Spinal cord (tissue), 9 donors: ENCODE measurements at regions not wholly inside any gene's neighbourhood (a gene's known extent, or its start where the extent isn't known, plus 50 kb on each side); places are given as distances from the start of the nearest gene placed in this dataset.
A peak's percentile ranks its signal among the peaks of the same experiment; 100 is the strongest.

Source experiments
- DNase-seq, 6 donors: peaks; one replicate each; pipeline versions ENCODE4 v3.0.0 to v3.0.0-alpha.2; 2013 to 2015; ENCODE audit warnings: low spot score in 6 of 6, low read depth in 4 of 6
- H3K27ac ChIP-seq: one replicate; pipeline ENCODE4 v1.5.1; 2013; ENCODE audit warnings: low read depth, low read length, control low read depth
- H3K27me3 ChIP-seq: one replicate; pipeline ENCODE4 v1.6.1; 2013; ENCODE audit warnings: low read length; ENCODE audit not compliant: control insufficient read depth, insufficient read depth
- H3K36me3 ChIP-seq: one replicate; pipeline ENCODE4 v1.6.1; 2013; ENCODE audit warnings: low read length; ENCODE audit not compliant: control insufficient read depth, insufficient read depth
- H3K4me1 ChIP-seq: one replicate; pipeline ENCODE4 v1.6.1; 2013; ENCODE audit warnings: low read length; ENCODE audit not compliant: control insufficient read depth, insufficient read depth
- H3K4me3 ChIP-seq: one replicate; pipeline ENCODE4 v1.5.1; 2013; ENCODE audit warnings: low read depth, low read length, control low read depth
- H3K9me3 ChIP-seq: one replicate; pipeline ENCODE4 v1.6.1; 2013; ENCODE audit warnings: low read length; ENCODE audit not compliant: control insufficient read depth, insufficient read depth
- WGBS: methylation state at CpG from one replicate; pipeline ENCODE4 v1.1.5; 2013; ENCODE audit warnings: missing lambda C conversion rate; ENCODE audit not compliant: insufficient coverage; 5-methylcytosine and 5-hydroxymethylcytosine counted together
- donor health status: healthy.

- Histone ChIP-seq H3K4me1 (peaks cover 3% of the 10 kb centered on the region), H3K36me3 (no peaks in the 10 kb centered on the region), H3K27me3 (no peaks in the 10 kb centered on the region), H3K9me3 (no peaks in the 10 kb centered on the region), H3K4me3 (no peak overlapping the region), H3K27ac (no peak overlapping the region)
- WGBS: 77% methylated on average over 31 of the region's 35 CpGs
- DNase-seq: no peak
Observed at GRCh38 chr7:415646-416525, 103.8 kb downstream of the PDGFA start.

GRCh38 chr7:416761-417624 lies 102.7 kb downstream of the PDGFA start:
- Histone ChIP-seq H3K4me1 (peaks cover 3% of the 10 kb centered on the region), H3K27me3 (no peaks in the 10 kb centered on the region), H3K27ac (no peak overlapping the region), H3K4me3 (no peak overlapping the region), H3K9me3 (no peaks in the 10 kb centered on the region), H3K36me3 (no peaks in the 10 kb centered on the region)
- 91% methylated on average over 25 of the region's 25 CpGs for WGBS
- DNase-seq: no peak

GRCh38 chr7:417625-417889 lies 102.1 kb downstream of the PDGFA start:
- WGBS: 97% methylated on average over 5 of the region's 5 CpGs
- peaks cover 3% of the 10 kb centered on the region for H3K4me1 ChIP-seq
- no peaks in the 10 kb centered on the region for H3K36me3 ChIP-seq
- H3K9me3 ChIP-seq: no peaks in the 10 kb centered on the region
- no peak overlapping the region for H3K27ac ChIP-seq
- H3K4me3 ChIP-seq: no peak overlapping the region
- no peak for DNase-seq
- no peaks in the 10 kb centered on the region for H3K27me3 ChIP-seq

GRCh38 chr7:417973-418601 lies 101.6 kb downstream of the PDGFA start:
- Histone ChIP-seq H3K27ac (no peak overlapping the region), H3K4me1 (peaks cover 3% of the 10 kb centered on the region), H3K4me3 (no peak overlapping the region), H3K36me3 (no peaks in the 10 kb centered on the region), H3K27me3 (no peaks in the 10 kb centered on the region), H3K9me3 (no peaks in the 10 kb centered on the region)
- DNase-seq: no peak
- WGBS: 93% methylated on average over 3 of the region's 7 CpGs

GRCh38 chr7:418636-419280 lies 100.9 kb downstream of the PDGFA start:
- peak in 1 of 6 donors; percentile 48 for DNase-seq

GRCh38 chr7:420142-421093 lies 99.2 kb downstream of the PDGFA start:
- H3K27ac ChIP-seq: no peak overlapping the region
- no peak for DNase-seq
- H3K9me3 ChIP-seq: no peaks in the 10 kb centered on the region
- peaks cover 2% of the 10 kb centered on the region for H3K36me3 ChIP-seq
- 71% methylated on average over 19 of the region's 20 CpGs for WGBS
- H3K4me1 ChIP-seq: peaks cover 18% of the 10 kb centered on the region
- no peak overlapping the region for H3K4me3 ChIP-seq
- no peaks in the 10 kb centered on the region for H3K27me3 ChIP-seq

More at GRCh38 chr7:418636-419280, 100.9 kb downstream of the PDGFA start:
- Histone ChIP-seq H3K4me1 (peaks cover 3% of the 10 kb centered on the region), H3K9me3 (no peaks in the 10 kb centered on the region), H3K36me3 (no peaks in the 10 kb centered on the region), H3K4me3 (no peak overlapping the region), H3K27ac (no peak overlapping the region), H3K27me3 (no peaks in the 10 kb centered on the region)
- WGBS: 75% methylated on average over 11 of the region's 11 CpGs

GRCh38 chr7:421136-421991 lies 98.3 kb downstream of the PDGFA start:
- no peak overlapping the region for H3K27ac ChIP-seq
- H3K4me1 ChIP-seq: peaks cover 25% of the 10 kb centered on the region
- H3K36me3 ChIP-seq: peaks cover 2% of the 10 kb centered on the region
- DNase-seq: no peak
- WGBS: 56% methylated on average over 55 of the region's 57 CpGs
- H3K9me3 ChIP-seq: no peaks in the 10 kb centered on the region
- H3K27me3 ChIP-seq: no peaks in the 10 kb centered on the region
- no peak overlapping the region for H3K4me3 ChIP-seq

- Histone ChIP-seq H3K4me1 (peaks cover 25% of the 10 kb centered on the region), H3K9me3 (no peaks in the 10 kb centered on the region), H3K27me3 (no peaks in the 10 kb centered on the region), H3K4me3 (no peak overlapping the region), H3K36me3 (peaks cover 2% of the 10 kb centered on the region), H3K27ac (no peak overlapping the region)
- no peak for DNase-seq
- WGBS: 86% methylated on average over 23 of the region's 33 CpGs
Observed at GRCh38 chr7:422191-422885, 97.3 kb downstream of the PDGFA start.
